ENCODE measurements at regions not wholly inside any gene's neighbourhood (a gene's known extent, or its start where the extent isn't known, plus 50 kb on each side); places are given as distances from the start of the nearest gene placed in this dataset.

DNA sequence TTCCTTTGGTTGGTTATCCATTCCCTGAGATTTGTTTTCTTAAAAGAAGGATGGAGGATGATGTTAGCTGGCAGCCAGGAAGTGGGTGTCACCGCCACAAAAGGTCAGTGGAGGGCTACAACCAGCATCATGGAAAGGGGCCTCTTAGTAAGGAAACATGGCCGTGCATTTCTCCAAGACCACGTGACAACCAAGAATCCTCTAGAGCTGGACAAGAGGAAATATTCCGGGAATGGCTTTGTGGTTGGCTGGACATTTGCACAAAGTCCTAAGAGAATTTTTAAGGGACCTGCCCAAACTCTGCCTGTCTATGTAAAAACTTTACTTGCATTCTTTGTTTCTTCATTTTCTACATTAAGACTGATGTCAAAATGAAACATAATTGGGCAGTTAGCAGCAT is 399.9 kb upstream of the MARCKS start:
- no peak for DNase-seq (ENCODE audit: extremely low read depth, low read depth)

GRCh38 chr6:113457751-113458150 is 399.4 kb upstream of the MARCKS start:
- DNase-seq (ENCODE audit: extremely low read depth, low read depth): no peak

GRCh38 chr6:113458368-113459010 is 398.7 kb upstream of the MARCKS start:
- no peak for DNase-seq (ENCODE audit: extremely low read depth, low read depth)

DNA sequence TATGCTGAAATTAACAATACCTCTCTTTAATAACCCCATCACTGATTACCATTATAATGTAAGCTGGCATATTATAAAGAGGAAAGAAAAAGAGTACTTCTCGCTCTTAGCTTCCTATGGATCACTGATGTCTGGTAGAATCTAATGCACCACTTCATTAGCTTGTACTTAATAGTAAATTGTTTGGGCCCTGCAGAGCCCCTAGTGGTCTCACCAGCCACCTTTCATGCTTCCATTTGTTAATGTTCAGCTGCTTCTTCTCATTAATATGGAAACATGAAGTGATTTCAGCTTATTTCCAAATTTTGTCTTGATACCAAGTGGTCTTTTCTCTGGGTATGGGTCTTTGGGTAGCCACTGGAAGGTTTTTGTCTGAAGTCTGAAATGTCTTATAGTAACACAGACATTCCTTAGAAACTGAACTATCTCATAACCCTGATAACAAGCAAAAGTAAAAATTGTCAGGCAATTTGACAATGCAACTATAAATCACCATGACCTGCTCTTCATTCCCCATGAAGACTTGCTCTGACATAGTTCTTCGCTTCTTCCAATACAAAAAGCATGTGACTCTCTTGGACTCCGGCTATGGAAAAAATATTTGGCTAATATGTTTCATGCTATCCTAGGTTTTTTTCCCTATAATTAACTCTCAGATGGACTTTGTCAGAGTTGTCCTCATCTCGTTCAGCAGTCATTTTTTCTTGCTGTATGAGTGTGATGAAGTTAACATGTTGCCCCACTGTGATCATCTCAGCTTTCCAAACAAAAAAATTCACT is 395.8 kb upstream of the MARCKS start:
- no peak for DNase-seq (ENCODE audit: extremely low read depth, low read depth)

DNA sequence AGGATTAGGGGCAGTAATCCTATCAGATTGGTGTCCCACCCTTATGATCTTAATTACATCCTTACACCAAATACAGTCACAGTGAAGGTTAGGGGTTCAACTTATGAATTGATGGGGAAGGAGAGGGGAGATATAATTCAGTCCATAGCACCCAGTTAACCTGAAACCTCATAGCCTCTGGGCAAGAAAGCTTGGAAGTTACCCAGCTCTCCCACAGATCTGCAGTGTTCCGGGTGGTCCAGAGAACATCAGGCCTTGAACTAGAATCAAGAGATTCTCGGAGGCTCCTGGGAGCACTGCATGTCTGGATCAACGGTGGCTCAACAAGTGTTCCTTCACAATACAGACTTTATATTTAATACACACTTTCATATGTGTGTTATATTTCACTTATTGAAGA is 392.6 kb upstream of the MARCKS start:
- no peak for DNase-seq (ENCODE audit: extremely low read depth, low read depth)

DNA sequence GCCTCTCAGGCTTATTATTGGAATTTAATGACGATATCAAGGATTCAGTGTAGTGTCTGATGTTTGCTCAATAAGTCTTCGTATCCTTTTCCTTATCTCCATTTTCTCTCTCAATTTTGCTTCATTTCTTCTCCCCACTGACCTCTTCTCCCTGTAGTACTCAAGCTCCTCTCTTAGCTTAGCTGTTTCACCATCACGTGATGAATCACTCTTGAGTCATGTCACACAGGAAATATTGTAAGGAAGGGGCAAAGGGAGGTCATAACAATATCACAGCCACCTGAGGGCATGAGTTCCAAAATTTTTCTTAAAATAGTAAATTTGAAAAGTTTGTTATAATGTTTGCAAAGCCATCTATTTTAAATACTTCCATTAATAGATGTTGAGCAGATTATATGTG is 392.2 kb upstream of the MARCKS start:
- peak; percentile 49 for DNase-seq (ENCODE audit: extremely low read depth, low read depth)

DNA sequence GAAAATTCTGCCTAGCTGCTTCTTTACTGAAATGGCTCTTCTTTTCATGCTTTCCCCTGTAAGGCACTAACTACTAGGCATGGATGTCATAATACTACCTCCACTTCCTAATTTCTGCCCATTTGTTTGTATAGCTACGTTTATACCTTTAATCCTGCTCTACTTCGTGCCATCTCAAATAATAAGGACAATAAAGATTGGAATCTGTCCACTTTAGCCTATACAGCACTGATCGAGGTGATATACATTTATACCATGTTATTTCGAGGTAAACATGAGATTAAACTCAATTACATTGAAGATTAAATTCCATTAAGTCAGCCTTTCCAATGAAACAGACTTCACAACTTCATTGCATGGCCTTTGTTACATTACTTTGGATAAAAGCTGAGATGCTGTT is 390.6 kb upstream of the MARCKS start:
- DNase-seq (ENCODE audit: extremely low read depth, low read depth): no peak

DNA sequence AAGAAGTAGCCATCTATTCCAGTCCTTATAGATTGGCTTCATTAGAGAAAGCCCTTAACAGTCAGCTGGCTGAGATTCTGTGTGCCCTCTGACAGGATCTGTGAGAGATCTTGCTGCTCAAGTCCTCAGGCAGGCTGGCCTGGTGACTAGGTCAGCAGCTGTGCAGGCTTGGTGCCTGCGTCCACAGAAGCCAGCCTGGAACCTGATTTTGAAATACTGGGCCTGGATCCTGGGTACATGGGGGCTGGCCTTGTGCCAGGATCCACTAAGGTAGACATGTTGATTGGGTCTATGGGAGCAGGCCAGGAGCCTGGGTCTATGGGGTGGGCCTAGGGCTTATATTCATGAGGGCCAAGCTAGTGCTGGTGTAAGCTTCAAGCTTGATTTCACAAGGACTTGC is 381.8 kb upstream of the MARCKS start:
- DNase-seq (ENCODE audit: extremely low read depth, low read depth): no peak

DNA sequence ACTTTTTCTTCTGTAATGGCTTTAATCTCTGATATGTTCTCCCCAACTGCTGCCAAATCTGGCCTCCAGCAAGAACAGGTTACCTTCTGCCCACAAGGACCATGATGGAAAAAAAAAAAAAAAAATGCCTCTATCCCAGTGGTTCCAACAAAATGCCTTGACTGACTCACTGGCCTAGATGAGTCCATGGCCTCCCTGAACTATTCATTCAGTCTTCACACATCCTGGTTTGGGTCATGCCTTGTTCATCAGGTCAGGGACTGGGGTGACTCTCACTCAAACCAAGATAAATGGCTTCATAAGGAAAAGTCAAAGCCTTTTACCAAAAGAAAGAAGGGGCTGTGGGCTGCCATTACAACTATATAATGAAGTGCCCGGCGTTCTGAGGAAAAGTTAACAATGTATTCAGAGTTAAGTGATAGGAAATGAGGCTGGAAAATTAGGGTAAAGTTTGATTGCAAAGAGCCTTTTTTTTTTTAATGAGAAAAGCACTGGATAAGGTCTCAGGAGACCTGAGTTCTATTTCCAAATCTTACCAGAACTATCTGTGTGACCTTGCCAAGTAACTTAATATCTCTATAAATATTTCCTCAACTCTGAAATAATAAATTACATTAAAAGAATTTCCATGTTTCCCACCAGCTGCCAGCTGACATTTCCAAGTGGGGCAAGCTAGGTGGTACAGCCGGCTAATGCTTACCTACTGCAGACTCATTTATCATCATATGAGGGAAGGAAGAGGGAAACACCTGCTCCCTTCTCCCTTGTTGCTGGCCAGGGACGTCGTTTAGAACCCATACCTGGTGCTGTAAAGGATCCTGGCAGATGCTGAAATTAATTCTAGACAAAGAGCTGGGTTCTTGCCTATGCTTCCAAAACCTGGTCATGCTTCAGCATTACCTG is 380.0 kb upstream of the MARCKS start:
- no peak for DNase-seq (ENCODE audit: extremely low read depth, low read depth)

GRCh38 chr6:113480616-113481015 is 376.5 kb upstream of the MARCKS start:
- DNase-seq (ENCODE audit: extremely low read depth, low read depth): no peak

DNA sequence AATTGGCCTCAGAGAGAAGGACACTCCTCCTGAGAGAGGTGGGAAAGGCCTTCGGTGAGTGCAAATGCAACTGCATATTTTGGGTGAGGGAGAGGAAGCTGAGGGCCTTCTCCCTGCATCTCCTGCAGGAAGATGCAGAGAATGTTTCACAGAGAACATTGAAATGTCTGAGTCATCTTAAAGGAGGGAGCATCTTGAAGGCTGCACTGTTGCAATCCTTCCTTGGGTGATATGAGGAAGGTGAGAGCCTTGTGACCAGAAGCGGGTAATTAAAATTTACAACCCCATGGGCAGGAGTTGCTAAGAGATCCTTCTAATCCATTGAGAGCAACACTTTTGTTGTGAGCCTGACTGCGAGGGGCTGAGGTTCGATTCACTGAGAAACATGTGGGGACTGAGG is 375.7 kb upstream of the MARCKS start:
- no peak for DNase-seq (ENCODE audit: extremely low read depth, low read depth)

- no peak for DNase-seq (ENCODE audit: extremely low read depth, low read depth)
Measured at GRCh38 chr6:113481910-113482309, 375.2 kb upstream of the MARCKS start.

DNA sequence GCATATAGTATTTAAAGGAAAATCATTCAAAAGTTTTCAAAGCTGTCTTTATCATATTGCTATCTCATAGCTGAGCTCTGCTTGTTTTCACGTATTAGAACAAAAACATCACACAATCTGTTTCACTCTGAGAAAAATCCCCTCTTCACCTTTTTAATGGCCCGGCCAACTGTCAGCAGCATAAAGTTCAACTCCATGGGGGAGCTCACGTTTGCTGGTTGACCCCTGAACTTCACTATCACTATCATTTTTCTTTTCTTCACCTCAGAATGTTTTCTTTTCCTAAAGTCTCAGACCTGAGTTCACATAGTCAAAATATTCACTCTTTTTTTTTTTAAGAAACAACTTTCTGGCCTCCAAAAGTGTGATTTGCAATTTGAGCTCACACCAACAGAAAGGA is 374.4 kb upstream of the MARCKS start:
- DNase-seq (ENCODE audit: extremely low read depth, low read depth): no peak

- DNase-seq (ENCODE audit: extremely low read depth, low read depth): no peak
Measured at GRCh38 chr6:113486199-113486598, 370.9 kb upstream of the MARCKS start.

- DNase-seq (ENCODE audit: extremely low read depth, low read depth): no peak
Measured at GRCh38 chr6:113487489-113488058, 369.6 kb upstream of the MARCKS start.

DNA sequence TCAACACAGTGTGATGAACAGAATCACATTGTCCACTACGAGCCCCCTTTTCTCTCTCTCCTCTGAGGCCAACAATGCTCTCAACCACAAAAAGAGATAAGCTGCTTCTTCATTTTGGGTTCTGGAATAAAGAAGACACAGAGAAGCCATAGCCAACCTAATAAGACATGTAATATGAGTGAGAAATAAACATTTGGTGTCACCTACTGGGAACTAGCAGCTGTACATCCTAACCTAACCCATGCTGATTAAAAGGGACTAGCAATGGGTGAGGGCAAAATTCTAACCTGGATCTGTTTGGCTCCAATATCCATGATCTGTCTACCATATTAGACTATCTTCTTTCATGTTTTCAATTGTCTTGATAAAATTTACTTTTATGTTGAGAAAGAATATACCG is 369.1 kb upstream of the MARCKS start:
- no peak for DNase-seq (ENCODE audit: extremely low read depth, low read depth)

DNA sequence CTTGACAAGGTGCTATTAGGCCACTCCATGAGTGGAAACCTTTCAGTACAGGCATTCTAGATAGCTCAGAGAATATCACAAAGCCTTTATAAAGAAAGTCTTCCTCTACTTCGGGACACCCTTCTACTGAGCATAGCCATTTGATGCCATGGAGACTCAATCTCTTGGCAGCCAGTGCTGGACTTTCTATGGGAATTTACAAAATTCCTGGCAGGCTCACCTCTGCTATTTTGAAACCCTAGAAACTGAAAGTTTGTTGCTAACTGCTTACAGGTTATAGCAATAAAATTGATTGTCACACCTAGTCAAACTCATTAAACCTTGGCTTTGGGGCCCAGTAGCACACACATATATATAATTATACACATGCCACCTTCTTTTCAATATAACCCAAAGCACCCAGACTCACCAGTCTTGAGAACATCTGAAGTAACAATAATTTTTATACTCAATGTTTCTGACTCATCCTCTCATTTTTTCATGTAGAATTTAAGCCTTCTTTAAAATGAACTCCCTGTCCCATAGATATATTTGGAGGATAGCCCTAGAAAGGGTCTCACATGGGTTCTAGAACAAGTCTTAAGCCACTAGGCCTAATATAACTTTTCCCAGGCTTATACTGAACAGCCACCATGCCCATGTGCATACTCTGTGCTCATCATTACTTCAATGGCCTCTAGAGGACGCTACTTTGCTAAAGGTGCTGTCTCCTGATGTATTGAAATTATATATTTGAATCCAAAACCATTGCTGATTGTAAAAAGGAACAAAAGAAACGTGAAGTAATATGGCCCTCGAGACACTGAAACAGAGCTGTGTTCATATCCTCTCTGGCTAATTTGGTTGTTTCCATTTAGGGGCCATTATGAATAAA is 368.1 kb upstream of the MARCKS start:
- DNase-seq (ENCODE audit: extremely low read depth, low read depth): no peak

GRCh38 chr6:113489952-113490746 is 367.0 kb upstream of the MARCKS start:
- DNase-seq (ENCODE audit: extremely low read depth, low read depth): peak; percentile 1

DNA sequence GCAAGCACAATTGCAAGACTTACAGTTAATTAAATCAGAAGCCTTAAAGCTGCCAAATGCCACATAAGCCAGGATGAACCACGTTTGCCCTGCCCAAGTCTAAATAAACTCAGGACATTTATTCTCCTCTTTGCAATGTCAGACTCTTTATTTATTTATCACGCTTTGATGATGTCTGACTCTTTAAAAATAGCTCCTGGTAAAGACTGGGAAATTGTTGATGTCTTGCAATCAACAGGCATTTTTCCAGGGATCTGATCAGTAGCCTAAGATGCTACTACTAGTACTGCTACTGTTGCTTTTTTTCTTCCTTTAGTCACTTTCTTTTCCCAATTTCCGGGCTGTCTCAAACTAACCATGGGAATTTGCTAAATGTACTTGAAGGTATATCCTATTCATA is 365.8 kb upstream of the MARCKS start:
- DNase-seq (ENCODE audit: extremely low read depth, low read depth): peak; percentile 8

Measured in NCI-H460 (cell line).